GM10266 (cell line): ENCODE measurements at regions not wholly inside any gene's neighbourhood (a gene's known extent, or its start where the extent isn't known, plus 50 kb on each side); places are given as distances from the start of the nearest gene placed in this dataset.

Experiments
- DNase-seq: peaks from one replicate; pipeline ENCODE4 v3.0.0; 2012; ENCODE audit errors: extremely low spot score
- TF ChIP-seq, protein P1 (sequence below): IDR thresholded peaks from 2 replicates; pipeline ENCODE4 v1.5.1; 2012; ENCODE audit warnings: mild to moderate bottlenecking, low read depth; ENCODE audit not compliant: control insufficient read depth, insufficient read depth; ENCODE audit errors: missing control alignments

DNA sequence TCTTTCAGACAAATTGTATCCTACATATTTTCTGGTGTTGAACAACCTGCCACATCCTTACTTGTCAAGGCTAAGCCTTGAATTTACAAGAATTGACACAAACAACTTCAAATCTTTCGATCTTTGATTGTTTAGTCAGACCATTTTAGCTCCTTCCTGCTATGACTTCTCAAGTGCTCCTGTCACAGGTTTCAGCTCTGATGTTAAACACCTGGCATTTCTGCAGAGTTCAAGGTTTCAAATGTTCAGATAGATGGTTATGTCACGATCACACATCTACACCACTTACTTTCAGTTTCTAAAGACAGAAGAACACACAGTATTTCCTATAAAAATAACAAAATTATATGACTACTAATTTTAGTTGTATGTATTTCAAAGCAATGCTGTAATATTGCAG lies 84.0 kb downstream of the RND3 start:
- TF ChIP-seq, protein P1, sequence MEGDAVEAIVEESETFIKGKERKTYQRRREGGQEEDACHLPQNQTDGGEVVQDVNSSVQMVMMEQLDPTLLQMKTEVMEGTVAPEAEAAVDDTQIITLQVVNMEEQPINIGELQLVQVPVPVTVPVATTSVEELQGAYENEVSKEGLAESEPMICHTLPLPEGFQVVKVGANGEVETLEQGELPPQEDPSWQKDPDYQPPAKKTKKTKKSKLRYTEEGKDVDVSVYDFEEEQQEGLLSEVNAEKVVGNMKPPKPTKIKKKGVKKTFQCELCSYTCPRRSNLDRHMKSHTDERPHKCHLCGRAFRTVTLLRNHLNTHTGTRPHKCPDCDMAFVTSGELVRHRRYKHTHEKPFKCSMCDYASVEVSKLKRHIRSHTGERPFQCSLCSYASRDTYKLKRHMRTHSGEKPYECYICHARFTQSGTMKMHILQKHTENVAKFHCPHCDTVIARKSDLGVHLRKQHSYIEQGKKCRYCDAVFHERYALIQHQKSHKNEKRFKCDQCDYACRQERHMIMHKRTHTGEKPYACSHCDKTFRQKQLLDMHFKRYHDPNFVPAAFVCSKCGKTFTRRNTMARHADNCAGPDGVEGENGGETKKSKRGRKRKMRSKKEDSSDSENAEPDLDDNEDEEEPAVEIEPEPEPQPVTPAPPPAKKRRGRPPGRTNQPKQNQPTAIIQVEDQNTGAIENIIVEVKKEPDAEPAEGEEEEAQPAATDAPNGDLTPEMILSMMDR, result no peak
- DNase-seq, result no peak

DNA sequence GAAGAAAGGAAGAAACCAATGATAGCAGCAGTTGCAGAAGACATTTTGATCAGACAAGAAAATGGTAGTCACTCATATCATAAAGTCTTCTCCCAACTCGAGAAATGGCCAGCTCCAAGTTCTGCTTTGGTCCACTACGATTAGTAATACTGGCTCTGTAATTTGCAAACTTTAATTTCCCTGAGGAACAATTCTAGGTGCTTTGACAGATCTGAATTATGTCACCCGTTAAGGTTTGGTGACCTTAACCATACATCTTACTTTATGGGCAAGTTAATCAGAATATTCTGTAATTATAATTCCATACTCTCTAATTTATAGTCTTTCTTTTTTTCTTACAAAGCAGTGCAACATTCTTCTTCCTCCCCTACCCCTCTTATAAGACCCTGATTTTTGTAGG lies 84.5 kb downstream of the RND3 start:
- TF ChIP-seq, protein P1, result no peak
- no peak for DNase-seq

DNA sequence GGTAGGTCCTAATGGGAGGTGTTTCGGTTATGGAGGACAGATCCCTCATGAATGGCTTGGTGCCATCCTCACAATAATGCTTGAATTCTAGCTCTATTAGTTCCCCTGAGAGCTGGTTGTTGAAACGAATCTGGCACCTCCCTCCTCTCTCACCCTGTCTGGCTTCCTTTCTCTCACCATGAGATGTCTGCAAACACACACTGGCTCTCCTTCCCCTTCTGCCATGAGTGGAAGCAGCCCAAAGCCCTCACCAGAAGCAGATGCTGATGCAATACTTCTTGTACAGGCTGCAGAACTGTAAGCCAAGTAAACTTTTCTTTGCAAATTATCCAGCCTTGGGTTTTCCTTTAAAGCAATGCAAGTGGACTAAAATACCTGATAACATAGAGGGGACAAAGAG lies 86.6 kb downstream of the RND3 start:
- DNase-seq, result no peak
- TF ChIP-seq, protein P1, result no peak

DNA sequence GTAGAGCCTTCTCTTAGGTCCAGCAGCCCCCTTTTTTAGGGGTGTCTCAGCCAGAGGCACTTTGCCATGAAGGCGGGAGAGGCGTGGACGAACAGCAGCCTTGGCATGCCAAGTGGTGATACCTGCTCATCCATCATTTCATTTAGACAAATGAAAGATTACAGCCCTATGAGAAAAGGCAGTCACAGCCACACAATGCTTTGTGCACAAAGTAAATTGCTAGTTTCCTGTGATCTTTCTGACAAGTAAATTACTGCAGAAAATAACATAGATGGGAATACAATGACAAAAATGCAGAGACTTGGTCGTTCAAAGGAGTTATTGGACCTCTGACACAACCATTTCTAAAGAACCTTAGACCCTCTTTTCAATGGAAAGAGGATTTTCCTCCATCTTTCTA lies 94.9 kb downstream of the RND3 start:
- TF ChIP-seq, protein P1, result no peak
- DNase-seq, result no peak

DNA sequence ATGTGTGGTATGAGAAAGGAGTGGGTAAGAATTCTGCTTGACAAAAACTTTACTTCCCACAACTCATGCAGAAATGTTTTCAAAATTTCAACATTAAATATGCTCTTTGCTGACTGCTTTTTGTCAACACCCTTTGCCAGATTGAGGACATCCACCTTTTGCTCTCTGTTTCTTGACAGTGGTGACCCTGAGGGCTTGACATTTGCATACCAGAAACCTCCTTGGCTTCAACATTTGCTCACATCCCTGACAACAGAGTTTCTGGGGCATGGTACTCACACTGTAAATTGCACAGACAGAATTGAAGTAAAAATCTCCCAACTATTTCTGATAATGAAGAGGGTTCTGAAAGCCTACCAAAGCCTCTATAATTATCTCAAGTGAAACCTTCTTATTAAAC lies 95.7 kb downstream of the RND3 start:
- DNase-seq, result no peak
- TF ChIP-seq, protein P1, result no peak

DNA sequence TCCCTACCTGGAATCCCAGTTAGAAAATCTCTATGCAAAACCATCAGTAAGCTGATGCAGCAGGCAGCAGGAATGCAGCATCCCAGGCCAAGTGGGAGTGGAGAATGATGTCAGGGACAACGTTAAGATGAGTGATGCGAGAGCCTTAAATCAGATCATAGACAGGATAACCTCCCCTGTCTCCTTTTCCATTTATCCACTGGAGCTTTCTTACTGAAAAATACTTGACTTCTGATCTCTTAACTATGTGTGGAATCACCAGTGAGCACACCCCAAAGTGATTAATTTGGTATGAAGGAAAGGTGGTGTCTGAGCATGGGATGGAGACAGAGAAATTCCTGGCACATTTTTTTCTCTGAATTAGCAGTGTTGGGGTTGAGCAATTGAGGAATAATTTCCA lies 98.0 kb downstream of the RND3 start:
- DNase-seq, result no peak
- TF ChIP-seq, protein P1, result no peak

DNA sequence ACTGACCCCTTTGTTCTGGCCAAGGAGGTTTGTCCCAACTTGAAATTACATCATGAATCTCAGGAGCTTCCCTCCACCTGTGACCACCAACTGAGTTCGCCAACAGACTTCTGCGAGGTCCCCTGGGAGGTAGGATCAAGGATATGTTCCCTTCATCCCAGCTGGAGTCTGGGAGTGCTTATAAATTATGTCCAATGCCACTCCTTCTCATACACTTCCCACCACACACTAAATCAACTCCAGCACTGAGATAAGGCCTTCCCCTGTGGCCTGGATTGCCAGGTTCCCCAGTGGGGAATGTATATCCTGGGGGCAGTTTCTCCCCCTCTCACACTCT lies 99.2 kb downstream of the RND3 start:
- TF ChIP-seq, protein P1, result no peak
- no peak for DNase-seq
